ENCODE measurements at regions not wholly inside any gene's neighbourhood (a gene's known extent, or its start where the extent isn't known, plus 50 kb on each side); places are given as distances from the start of the nearest gene placed in this dataset.
A peak's percentile ranks its signal among the peaks of the same experiment; 100 is the strongest.
"Not testable (repeated sequence)": the region's sequence is repeated elsewhere in the genome, so short reads cannot be mapped to it uniquely, and the experiment has no call there.

DNA sequence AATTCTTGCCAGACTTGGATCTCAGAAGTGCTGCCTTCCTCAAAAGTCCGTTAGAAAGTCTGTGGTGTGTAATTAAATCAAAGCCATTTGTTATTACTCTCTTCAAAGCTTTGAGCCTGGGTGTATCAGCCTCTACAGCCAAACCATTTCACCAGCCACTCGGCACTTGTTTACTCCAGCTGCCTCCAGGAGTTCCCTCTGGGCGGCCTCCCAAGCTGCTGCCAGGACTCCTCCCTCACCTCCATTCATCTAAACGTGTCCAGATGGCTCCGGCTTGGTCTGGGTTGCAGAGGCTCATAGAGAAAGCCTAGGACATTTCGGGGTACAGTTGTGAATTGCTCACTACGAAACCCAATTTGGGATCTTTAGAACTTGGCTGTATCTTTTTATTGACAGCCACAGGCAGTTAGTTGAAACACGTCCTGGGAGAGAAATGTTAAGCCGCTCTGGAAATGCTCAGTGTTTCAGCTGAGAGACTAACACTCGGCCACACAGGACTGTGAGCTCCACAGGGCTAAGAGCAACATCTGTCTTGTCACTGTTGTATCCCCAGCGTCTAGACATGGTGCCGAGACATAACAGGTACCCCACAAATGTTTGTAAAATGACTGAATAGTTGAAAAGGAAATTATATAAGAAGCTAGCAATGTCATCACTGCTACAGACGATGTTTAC lies 116.9 kb upstream of the NGF start:
- DNase-seq: no peak

DNA sequence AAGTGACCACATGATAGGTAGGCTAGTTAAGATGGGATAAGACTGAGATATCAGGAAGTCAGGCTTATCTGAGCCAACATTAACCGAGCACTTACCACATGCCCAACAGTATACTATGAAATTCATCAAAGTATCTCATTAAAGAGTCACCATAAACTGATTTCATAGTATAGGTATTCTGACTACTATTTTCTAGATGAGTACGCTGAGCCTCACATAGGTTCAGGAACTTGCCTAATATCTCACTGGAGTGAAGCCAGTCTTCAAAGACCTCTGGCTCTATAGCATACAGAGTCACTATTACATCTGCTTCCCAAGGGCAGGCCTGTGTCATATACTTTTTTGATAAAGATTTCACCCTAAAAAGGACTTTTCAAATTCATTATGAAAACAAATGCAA lies 115.6 kb upstream of the NGF start:
- DNase-seq: no peak

DNA sequence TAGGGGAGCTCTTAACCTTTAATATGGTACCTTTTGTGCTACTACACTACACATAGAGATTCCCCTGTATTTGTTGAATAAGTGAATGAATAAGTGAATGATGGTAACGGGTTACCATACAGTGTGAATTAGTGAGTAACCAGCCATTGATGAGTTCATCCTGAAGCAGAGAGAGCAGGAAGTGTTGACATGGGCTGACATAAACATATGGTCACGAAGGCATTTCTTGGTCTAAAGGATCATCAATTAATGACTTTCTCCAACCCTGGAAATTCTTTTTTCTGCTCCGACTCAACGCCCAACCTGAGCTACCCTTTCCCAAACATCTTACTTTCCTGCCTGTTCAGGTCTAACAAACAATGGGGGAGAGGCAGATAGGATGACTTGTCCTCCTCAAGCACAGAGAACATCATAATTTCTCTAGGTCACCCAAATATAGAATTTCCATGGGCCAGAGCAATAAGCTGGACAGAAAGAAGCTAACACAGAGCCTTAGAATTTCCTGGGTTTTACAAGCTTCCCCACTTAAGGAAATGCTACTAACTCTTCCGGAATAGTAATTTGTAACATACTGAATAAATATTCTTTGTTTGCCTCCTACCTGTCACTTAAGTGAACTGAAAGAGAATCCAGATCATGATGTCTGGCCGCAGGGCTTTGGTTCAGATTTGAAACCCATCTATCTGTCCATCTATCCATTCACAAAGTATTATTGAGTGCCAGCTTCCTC lies 114.7 kb upstream of the NGF start:
- DNase-seq: no peak

- no peak for DNase-seq
Measured at GRCh38 chr1:115450501-115451040, 112.5 kb upstream of the NGF start.

DNA sequence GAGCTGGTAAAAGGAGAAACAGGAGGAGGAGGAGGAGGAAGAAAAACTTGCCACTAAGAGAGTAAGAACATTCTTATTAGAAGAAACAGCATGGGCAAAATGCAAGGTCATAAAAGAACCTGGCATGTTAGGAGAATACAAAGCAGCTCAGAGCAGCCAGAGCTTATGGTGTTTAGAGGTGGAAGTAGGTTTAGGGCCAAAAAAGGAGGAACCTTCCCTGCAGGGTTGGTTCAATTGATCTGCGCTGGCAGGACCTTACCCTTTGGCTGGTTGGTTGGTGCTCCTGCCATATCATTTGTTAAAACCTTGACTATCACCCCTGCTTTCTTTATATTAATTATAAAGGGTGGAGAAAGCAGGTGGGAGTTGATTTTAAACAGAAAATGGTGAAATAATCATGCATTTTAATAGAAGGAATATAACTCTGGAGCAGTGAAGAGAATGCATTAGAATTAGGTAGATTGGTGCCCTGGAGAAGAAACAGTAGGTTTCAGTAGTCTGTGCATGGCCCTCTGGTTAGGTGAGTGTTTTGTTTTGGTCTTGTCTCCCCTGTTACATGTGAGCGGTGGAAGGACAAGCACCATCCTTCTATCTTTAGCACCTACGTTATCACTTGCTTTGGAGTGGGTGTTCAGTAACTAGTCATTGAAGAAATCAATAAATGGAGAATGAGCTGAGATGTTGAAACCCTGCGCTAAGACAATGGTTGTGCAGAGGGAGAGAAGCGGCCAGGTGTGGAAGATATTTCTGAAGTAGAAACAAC lies 110.4 kb upstream of the NGF start:
- DNase-seq: no peak

DNA sequence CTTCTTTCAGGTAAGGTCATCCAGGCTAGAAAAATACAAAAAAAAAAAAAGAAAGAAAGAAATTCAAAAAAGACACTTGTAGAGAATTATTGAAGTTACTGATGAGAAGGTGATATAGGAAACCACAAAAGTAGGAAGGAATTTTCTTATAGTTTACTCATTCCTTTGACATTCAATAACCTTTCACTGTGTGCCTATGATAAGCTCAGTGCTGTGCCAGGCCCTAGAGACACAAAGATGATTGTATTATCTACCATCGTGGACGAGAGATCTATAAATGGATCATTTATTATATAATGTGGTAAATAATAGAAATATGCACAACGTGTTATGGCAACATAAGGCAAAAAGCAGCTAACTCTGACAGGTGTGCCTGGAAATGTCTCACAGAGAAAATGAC lies 109.6 kb upstream of the NGF start:
- no peak for DNase-seq

GRCh38 chr1:115445090-115445489 lies 107.0 kb upstream of the NGF start:
- DNase-seq: no peak

DNA sequence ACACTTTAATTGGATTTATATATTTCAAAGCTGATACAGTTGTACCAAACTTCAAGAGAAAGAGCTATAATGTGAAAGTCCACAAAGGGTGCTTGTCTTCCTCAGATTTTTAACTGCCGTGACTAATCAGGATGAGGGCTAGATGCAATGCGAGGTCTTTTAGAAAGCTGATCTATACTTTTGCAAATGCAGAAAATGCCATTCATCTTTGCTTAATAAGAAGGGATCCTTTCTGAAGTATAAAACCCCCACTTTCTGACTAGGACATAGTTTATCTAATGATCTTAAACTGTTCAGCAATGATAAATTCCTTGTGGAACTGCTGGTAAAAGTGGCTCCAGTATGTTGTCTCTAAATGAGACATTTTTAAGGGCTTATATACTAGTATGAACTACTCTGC lies 102.7 kb upstream of the NGF start:
- DNase-seq: no peak

- not testable (repeated sequence) for DNase-seq
Measured at GRCh38 chr1:115439520-115439919, 101.5 kb upstream of the NGF start.

GRCh38 chr1:115437196-115437595 lies 99.1 kb upstream of the NGF start:
- DNase-seq: no peak

GRCh38 chr1:115436596-115436995 lies 98.5 kb upstream of the NGF start:
- DNase-seq: no peak

- DNase-seq: no peak
Measured at GRCh38 chr1:115433483-115433882, 95.4 kb upstream of the NGF start.

- no peak for DNase-seq
Measured at GRCh38 chr1:115432061-115432460, 94.0 kb upstream of the NGF start.

DNA sequence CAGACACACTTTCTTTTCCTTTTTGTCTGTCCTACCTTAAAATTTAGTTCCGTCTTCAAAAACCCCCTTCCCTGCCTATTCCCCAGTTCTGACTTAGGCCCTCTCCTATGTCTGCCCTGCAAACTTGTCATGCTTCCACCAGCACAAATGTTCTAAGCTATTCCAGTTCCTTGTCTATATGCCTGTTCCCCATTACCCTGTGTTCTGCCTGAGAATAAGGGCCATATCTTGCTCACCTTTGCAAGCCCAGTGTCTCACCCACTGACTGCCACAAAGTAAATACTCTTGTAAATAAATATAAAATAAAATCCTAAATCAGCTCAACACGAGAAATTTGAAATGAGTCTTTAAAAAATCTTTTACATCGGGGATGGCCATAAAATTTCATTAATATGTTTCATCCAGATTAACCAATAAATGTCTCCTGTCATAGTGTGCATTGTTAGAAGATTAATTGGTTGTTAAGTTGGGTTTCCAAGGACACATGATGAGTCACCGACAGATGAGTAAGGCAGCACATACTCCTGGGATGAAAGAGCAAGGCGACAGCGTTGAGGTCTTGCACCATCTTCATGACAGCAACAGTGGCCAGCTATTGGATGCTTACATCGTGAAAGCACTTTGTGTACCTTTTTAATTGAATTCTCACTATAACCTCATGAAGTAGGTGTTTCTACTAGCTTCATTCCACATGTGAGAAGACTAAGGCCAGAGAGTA lies 92.6 kb upstream of the NGF start:
- peak in 3 of 56 donors; percentile 1 to 8 (median 6) for DNase-seq

DNA sequence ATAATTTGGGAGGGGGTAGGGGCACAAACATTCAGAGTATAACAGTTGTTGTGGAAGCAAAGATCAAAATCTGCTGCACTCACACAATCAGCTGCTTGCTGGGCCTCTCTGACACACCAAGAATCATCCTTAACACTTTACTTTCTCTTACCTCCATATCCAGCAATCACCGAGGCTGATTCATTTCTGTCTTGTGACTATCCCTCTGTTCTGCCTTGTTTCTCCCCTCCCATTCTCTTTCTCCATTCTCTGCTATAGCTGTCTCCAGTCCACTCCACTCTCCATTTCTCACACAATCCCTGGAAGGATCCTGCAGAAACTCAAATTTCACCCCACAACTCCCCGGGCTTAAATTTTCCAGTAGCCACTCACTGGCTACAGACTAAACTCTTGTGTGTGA lies 91.8 kb upstream of the NGF start:
- DNase-seq: no peak

DNA sequence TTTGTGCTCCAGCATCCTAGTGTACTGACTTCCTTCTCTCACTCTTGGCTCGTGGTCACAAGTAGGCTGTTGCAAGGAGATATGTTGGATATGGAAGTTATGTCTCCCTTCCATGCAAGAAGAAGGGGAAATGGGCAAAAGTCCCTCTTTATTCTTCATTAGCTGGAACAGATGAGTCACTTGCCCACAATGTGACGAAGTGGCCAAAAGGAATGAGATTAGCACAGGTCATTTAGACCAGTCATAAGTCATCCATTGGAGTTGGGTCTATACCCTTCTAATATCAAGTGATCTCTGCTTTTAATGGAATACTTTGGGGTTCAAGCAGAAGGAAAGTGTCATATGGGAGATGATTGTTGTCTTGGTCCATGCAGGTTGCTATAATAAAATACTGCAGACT lies 91.2 kb upstream of the NGF start:
- DNase-seq: no peak

- DNase-seq: no peak
Measured at GRCh38 chr1:115428676-115429075, 90.6 kb upstream of the NGF start.

- no peak for DNase-seq
Measured at GRCh38 chr1:115428256-115428655, 90.2 kb upstream of the NGF start.

DNA sequence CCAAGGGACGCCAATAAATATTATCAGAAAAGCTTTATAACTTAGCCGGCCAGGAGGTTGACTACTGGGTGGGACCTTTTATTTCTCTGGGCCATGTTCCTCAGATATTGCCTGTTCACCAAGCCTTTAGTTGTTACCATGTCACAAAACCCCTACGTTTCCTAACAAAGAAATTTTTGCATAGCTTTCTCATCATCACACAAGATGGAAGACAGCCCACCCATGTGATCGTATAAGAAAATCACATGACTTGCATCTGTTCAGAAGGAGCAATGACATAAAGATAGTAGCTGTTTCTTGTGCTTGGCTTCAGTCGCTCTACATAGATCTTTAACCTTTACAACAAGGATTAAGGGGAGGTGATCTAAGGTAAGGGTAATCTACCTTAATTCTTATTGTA lies 88.9 kb upstream of the NGF start:
- DNase-seq: no peak

DNA sequence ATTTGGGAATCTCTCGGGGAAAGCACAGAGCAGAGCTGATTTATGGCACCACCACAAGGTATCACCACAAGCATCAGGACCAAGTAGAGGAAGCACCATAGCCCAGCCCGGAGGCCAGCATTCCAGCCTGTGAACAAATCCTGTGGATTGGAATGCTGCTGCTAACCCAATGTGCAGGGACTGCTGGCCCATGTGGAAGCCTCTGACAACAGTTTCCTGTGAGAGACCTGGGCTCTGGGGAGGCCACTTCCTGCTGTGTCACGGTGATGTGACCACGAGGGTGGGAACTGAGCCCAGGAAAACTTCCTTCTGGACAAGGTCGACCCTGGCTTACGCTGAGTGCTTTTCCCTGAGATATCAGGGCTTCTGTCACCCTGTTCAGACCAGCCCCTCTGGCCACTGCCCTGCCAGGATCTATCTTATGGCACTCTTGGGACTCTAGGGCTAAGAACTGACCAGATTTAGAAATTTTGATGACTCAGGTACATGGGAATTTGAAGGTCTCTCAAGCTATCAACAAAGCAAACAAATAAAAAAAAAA lies 88.3 kb upstream of the NGF start:
- no peak for DNase-seq

GRCh38 chr1:115425442-115425841 lies 87.4 kb upstream of the NGF start:
- no peak for DNase-seq
